Dedifferentiated amniotic fluid mesenchymal stem cell (primary cell): ENCODE measurements at regions not wholly inside any gene's neighbourhood (a gene's known extent, or its start where the extent isn't known, plus 50 kb on each side); places are given as distances from the start of the nearest gene placed in this dataset.
A peak's percentile ranks its signal among the peaks of the same experiment; 100 is the strongest.

Experiments
- DNase-seq: peaks from one replicate; pipeline ENCODE4 v3.0.0-alpha.2; 2016; ENCODE audit errors: extremely low spot score

- DNase-seq: peak; percentile 93
Observed at GRCh38 chr4:128528793-128529553, 241.4 kb upstream of the PGRMC2 start.

GRCh38 chr4:128527946-128528576 lies 240.4 kb upstream of the PGRMC2 start:
- no peak for DNase-seq

- no peak for DNase-seq
Observed at GRCh38 chr4:128527351-128527750, 239.7 kb upstream of the PGRMC2 start.

DNA sequence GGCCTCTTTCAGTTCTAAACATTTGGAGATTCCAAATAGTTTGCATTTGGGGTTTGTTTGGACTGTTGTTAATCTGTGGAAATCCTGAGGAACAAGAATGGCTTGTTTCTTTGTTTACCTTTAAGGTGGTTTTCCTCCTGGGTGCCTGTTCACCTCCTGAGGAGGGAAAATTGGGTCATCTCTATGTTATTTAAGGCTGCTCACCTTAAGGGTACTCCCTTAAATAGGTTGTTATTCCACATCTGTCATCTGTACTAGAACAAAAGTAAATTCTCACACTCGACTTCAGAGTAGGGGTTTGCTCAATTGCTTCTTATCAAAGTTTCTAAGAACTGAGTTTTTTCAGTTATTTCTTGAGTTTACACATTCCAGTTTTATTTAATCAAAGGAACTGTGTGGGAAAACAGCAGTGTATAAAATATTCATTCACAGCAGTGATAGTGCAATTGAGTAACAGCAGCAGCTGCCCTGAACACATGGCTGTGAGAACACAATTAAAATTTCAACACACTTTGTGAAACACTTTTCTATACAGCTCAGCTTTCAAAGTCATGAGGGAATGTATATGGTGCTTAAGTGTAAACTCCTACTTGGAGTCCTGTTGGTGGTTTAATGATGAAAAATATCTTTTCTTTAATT lies 238.5 kb upstream of the PGRMC2 start:
- DNase-seq: no peak

DNA sequence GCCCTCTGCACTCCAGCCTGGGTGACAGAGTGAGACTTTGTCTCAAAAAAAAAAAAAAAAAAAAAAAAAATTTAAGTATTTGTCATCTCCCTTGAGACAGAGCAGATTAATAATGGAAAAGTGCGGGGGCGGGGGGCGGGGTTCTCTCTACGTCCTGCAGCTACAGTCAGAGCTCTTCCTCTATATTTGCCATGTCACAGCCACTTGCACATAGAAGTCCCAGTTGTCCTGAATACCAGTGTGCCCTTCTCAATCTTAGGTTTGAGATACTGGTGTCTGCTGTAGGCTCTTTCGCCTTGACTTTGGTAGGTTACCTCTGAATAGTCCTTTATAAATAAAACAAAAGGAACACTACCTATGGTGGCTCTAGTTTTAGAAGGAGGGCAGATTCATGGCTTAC lies 237.8 kb upstream of the PGRMC2 start:
- no peak for DNase-seq

- peak; percentile 73 for DNase-seq
Observed at GRCh38 chr4:128524311-128524710, 236.7 kb upstream of the PGRMC2 start.

GRCh38 chr4:128521648-128522111 lies 234.1 kb upstream of the PGRMC2 start:
- DNase-seq: no peak

DNA sequence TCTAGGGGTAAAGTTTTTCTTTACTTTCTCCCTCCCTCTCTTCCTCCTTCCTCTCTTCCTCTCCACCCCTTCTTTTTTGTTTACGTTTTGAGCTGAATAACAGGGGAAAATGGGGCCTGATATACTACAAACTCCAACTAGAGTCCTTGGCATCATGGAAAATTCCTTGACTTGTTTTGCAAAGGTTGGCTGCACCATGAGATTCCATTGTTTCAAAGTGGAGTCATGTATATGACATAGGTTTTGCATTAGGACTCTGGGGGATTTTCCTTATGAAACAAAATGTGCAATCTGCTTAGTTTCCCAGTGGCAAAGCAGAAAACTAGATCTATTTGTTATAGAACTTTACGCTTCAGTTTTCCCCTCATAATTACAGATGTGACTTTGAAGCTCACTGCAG lies 233.5 kb upstream of the PGRMC2 start:
- DNase-seq: no peak

DNA sequence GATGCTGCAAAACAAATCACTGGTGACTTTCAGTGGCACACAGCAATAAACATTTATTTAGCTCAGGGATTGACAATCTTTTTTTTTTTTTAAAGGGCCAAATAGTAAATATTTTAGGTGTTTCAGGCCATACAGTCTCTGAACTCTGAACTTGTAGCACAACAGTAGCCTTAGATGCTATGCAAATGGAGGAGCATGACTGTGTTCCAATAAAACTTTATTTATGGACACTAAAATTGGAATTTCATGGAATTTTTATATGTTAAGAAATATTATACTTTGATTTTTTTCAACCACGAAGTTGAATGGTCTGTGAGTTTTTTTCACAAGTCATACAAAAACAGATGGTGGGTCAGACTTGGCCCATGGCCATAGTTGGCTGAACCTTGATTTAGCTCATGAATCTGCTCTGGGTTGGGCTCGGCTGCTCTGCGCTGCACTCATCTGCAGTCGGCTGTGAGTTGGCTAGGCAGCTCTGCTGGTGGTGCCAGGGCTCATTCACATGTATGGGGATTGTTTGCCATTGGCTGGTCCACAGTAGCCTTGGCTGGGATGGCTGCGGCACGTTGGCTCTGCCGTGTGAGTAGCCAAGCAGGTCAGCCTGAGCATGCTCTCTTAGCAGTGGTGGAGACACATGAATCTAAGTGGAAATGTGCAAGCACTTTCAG lies 231.7 kb upstream of the PGRMC2 start:
- no peak for DNase-seq

GRCh38 chr4:128517739-128518510 lies 230.3 kb upstream of the PGRMC2 start:
- peak; percentile 84 for DNase-seq

GRCh38 chr4:128517096-128517738 lies 229.6 kb upstream of the PGRMC2 start:
- DNase-seq: peak; percentile 88

DNA sequence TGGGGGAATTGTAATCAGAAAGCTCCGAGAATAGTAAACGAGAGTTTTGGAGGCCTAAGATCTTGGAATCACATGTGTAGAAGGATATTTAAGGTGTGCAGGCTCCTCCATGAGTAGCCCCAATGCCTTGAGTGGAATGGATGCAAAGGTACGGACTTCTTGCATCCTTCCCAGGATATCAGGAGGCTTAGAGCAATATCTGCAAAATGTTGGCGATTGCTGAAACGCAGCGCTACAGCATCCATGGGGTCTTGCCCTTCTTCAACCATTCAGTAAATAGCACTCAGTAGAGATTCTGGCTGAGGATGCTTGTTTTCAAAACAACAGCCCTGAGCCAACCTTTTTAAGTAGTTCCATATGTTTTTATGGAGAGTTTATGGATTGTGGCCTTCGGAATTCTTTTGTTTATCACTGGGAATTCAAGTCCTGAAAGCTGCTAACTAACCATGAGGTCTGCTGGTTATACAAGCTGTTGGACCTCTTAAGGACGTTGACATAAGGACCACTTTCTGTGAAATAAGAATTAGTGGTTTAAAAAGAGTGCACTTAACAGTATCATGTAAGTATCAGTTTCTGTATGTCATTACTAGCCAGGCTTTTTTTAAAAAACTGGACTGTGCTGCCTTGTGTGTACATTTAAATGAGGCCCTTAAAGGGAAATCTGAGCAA lies 228.8 kb upstream of the PGRMC2 start:
- DNase-seq: peak; percentile 87

DNA sequence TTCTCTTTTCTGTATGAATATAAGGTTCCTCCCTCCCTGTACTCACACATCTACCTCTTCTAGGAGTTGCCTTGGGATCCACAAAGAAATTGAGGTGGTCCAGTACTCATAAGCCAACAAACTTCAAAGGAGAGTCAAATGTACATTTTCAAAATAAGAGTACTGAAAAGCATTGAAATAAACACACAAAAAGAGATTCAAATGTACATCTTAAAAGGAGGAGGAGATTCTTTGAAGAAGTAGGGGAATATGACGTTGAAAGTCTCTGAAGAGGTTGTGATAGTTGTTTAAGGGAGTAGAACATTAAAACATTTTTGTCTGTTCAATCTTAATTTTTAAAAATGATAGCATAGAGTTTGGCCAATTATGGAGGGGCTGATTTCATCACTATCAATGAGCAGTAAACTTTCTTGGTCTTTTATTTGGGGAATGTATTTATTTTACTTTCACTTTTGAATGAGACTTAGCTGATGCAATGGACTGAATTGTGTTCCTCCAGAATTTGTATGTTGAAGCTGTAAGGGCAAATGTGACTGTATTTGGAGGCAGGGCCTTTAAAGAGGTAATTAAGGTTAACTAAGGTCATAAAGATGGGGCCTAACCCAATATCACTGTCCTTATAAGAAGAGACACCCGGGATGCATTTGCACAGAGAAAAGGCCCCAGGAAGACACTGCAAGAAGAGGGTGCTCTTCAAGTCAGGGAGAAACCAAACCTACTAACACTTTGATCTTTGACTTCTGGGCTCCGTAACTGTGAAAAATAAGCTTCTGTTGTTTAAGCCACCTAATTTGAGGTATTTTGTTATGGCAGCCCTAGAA lies 226.3 kb upstream of the PGRMC2 start:
- peak; percentile 90 for DNase-seq

- no peak for DNase-seq
Observed at GRCh38 chr4:128512767-128513322, 225.2 kb upstream of the PGRMC2 start.

- peak; percentile 52 for DNase-seq
Observed at GRCh38 chr4:128512161-128512560, 224.5 kb upstream of the PGRMC2 start.

DNA sequence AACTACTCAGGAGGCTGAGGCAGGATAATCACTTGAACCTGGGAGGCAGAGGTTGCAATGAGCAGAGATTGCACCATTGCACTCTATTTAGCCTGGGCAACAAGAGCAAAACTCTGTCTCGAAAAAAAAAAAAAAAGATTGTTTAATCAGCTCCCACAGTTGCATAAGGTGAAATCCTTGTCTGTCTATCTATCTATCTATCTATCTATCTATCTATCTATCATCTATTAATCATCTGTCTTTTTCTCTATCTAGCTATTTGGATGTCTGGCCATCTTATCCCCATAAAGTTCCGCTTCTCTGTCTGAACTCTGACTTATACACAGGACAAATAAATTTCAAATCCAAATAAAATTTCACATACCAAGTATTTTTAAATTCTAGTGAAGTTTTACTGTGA lies 223.2 kb upstream of the PGRMC2 start:
- DNase-seq: no peak

DNA sequence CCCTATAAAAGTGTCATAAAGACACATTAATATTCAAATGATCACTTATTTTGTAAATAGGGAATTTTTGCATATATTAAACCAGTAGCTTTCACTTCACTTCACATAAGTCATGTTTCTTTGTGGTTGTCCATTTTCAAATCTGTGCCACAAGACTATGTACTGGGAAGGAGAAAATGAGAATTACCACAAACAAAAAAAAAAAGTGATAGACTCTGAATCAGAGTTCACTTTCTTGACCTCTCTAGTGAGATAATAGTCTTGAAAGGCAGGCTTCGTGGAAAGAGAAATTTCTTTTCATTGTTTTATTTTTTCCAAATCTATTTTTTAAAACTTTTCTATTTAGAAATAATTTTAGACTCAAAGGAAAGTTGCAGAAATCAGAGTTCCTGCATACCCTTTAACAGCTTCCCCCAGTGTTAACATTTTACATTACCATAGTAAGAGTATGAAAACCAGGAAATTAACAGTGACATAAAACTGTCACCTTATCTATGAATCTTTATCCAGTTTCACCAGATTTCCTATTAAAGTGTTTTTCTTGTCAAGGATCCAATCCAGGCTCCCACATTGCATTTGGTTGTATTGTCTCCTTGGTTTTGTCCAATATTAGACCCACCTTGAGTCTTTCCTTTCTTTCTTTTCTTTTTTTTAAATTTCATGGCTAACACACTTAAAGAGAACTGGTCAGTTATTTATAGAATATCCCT lies 215.4 kb upstream of the PGRMC2 start:
- no peak for DNase-seq

- DNase-seq: no peak
Observed at GRCh38 chr4:128501239-128501638, 213.6 kb upstream of the PGRMC2 start.
